ENCODE measurements at regions not wholly inside any gene's neighbourhood (a gene's known extent, or its start where the extent isn't known, plus 50 kb on each side); places are given as distances from the start of the nearest gene placed in this dataset.
"Not testable (repeated sequence)": the region's sequence is repeated elsewhere in the genome, so short reads cannot be mapped to it uniquely, and the experiment has no call there.

DNA sequence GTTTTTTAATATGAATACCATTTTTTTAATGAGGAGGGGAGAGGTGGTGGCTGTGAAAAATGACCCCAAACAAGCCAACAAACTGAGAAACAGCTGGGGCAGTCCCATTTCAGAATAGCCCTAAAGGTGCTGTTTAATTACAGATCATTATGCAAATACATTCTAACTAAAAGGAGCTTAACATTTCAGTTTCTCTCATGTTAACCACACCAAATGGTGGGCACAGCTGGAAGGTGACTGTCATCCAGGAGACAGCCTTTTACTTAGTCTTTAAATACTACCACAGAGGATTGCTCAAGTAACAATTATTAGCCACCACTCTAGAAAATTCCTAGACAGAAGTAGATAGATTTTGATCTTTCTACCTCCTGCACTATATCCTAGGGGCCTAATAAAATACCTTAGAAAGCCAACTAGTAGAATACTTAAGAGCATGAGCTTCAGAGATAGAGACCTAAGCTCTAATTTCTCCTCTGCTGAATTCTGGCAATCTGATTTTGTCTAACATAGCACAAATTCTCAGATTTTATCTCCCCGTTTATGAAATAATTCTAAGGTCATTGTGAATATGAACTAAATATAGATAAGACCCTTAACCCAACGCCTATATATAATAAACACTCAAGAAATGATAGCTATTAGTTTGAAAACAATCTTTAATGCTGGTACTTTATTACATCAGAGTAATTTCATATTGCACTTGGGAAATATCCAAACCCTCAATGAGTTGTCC is 615.1 kb upstream of the NRSN1 start:
- no peak for DNase-seq (ENCODE audit: low read depth)

DNA sequence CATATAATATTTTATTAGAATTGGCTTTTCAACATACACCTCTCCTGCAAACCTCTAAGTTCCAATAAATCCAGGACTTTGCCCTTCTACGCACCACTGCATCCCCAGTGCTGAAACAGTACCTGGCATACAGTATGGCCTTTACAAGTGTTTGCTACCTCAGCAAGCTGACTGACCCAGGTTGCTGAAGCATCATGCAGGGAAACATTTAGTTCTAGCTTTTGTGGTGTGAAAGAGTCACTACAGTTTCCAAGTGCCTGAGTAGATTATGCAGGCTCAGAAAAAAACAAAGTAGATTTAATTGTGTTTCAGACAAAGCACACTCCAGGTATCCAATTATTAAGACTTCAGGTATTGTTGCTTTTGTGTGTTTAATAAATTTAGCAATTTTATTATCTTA is 614.2 kb upstream of the NRSN1 start:
- DNase-seq (ENCODE audit: low read depth): no peak

DNA sequence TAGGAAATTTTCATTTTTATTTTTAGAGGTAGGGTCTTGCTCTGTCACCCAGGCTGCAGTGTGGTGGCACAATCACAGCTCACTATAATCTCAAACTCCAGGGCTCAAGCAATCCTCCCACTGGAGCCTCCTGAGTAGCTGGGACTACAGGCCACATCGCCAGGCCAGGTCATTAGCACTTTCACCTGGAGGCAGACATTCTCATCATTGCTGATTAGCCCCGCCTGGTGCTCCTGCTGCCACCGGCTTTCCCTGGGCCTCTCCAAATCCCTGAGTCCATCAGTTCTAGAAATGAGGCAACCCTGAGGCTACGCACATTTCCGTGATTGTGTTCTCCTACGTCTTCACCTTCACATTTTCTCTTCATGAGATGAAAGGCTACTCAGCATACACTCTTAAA is 607.7 kb upstream of the NRSN1 start:
- no peak for DNase-seq (ENCODE audit: low read depth)

GRCh38 chr6:23522792-23523547 is 603.0 kb upstream of the NRSN1 start:
- DNase-seq (ENCODE audit: low read depth): no peak

GRCh38 chr6:23523771-23524170 is 602.2 kb upstream of the NRSN1 start:
- DNase-seq (ENCODE audit: low read depth): no peak

DNA sequence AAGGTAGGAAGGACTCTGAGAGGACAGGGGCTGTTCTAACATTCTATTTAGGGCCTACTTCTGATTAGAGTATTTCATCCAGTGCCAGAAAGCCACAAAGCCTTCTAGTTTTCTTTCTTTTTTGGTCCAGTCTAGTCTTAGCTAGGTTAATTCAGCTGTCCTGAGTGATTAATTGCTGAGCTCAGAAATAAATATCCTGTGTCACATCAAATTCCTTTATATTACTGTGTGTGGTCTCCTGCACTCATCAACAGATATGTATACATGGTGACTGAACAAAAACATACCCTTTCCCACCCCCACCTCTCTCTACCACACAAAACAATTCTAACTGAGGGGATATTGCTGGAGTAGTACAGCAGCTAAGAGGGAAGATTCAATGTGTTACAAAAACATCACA is 601.5 kb upstream of the NRSN1 start:
- DNase-seq (ENCODE audit: low read depth): no peak

DNA sequence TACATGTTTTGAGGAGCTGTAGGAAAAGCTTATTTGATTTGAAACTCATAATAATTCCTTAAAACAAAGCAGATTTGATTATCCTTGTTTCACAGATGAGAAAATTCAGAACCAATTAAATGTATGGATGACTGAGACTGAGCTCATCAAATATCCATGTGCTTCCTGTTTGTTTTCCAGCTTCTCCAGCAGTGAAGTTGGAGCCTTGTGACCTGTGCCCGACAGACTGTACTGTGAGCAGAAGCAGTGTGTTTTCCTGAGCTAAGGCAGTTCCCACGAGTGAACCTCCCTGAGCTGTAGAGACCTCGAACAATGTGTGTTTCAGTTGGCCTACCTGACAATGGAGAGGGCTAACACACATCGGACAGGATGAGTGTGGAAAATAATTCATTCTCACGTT is 599.5 kb upstream of the NRSN1 start:
- DNase-seq (ENCODE audit: low read depth): no peak

- DNase-seq (ENCODE audit: low read depth): no peak
Observed at GRCh38 chr6:23529902-23530301, 596.1 kb upstream of the NRSN1 start.

- no peak for DNase-seq (ENCODE audit: low read depth)
Observed at GRCh38 chr6:23531666-23532065, 594.3 kb upstream of the NRSN1 start.

GRCh38 chr6:23532227-23532626 is 593.8 kb upstream of the NRSN1 start:
- DNase-seq (ENCODE audit: low read depth): no peak

DNA sequence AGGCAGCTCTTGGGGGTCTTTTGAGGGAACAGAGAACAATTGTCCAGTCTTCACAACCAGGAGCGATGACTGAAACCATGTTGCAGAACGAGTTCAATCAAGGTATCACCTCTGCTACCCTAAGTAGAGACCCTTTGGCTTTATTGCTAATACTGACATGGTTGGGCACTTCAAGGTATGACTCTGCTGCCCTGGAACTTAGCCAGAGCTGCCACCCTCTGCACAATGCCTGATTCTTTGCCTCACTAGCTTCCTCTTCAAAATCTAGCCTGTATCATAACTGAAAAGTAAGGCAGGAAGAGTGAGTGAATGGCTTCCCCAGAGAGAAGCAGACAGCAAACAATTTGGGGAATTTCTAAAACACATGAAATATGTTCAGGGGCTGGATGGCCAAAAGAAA is 592.7 kb upstream of the NRSN1 start:
- no peak for DNase-seq (ENCODE audit: low read depth)

- DNase-seq (ENCODE audit: low read depth): no peak
Observed at GRCh38 chr6:23533944-23534343, 592.1 kb upstream of the NRSN1 start.

DNA sequence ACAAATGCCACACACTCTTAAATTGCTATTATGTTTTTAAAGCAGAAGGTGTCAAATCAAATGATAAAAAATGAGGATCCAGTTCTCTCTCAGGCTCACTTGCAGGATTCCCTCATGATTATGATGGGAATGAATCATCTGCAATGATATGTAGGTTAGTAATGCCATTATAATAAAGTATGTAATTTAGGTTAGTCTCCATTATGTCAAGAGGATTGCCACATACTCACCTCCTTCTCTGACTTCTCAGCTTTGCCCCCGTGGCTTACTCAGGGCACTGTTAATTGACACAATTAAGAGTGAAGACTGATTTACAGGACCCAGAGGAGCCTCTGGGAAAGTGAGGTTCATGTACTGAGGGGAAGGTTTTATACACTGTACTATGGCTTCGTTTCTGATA is 591.7 kb upstream of the NRSN1 start:
- no peak for DNase-seq (ENCODE audit: low read depth)

DNA sequence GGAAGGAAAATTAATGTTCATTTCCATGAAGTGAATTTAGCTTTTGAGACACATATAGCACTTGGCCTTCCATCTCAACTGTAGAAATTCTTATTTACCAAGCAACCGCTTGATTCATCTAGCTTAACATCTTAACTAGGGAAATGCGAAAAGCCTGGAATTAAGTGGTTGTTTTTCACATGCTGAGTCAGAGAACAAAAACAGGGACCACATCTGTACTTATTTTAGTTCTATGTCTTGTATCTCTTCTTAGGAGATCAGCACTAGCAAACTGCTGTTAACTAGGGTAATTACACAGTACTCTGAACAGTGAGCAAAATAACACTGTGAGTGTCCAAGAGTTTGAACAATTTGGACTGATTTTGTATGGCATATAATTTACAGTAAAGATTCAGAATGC is 590.9 kb upstream of the NRSN1 start:
- DNase-seq (ENCODE audit: low read depth): no peak

- no peak for DNase-seq (ENCODE audit: low read depth)
Observed at GRCh38 chr6:23537828-23538227, 588.2 kb upstream of the NRSN1 start.

- DNase-seq (ENCODE audit: low read depth): no peak
Observed at GRCh38 chr6:23547851-23548250, 578.2 kb upstream of the NRSN1 start.

GRCh38 chr6:23554953-23555352 is 571.1 kb upstream of the NRSN1 start:
- not testable (repeated sequence) for DNase-seq (ENCODE audit: low read depth)

- no peak for DNase-seq (ENCODE audit: low read depth)
Observed at GRCh38 chr6:23559587-23560343, 566.2 kb upstream of the NRSN1 start.

GRCh38 chr6:23561732-23562131 is 564.3 kb upstream of the NRSN1 start:
- no peak for DNase-seq (ENCODE audit: low read depth)

GRCh38 chr6:23562554-23562953 is 563.5 kb upstream of the NRSN1 start:
- DNase-seq (ENCODE audit: low read depth): no peak

GRCh38 chr6:23563323-23563722 is 562.7 kb upstream of the NRSN1 start:
- DNase-seq (ENCODE audit: low read depth): no peak

DNA sequence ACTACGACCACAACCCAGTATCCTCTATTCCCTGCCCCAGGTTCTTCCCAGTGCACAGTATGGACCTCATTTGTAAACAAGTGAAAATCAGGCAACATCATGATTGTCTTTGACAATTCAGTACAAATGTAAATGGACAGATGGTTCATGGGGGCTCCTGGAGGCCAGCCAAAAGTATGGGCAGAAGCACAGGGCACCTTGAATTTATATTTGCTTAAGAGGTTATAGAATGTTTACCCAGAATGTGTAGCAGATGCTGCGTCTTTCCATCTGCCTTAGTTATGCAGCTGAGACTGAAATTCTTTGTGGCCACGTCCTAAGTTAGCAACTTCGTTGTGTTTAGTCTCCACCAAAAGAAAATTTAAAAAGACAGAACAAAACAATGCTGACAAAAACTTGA is 559.6 kb upstream of the NRSN1 start:
- no peak for DNase-seq (ENCODE audit: low read depth)

DNA sequence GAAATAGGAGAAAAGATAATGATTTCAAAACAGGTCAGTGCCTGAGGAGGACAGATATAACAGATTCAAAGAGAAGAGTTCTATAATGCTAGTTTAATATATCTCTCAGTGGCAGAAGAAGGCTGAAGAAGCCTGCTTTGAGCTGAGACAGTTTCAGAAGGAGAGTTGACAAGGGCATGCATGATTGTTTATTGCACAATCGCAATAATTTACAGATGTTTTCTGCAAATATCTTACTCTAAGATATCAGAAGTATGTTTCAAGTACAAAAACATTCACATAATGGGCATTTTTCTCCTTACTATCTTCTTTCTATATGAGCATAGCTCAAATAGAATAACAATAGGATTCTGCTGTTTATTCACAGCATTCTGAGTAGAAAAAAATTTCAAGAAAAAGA is 557.7 kb upstream of the NRSN1 start:
- DNase-seq (ENCODE audit: low read depth): no peak
